KMS-11 (cell line): ENCODE measurements at regions not wholly inside any gene's neighbourhood (a gene's known extent, or its start where the extent isn't known, plus 50 kb on each side); places are given as distances from the start of the nearest gene placed in this dataset.

Experiments
- H2AFZ ChIP-seq: fragments of 200-600 bp; sonication (generic); 2 replicates; pipeline ENCODE4 v1.6.1; 2016; ENCODE audit warnings: antibody characterized with exemption, mixed run types, low read depth
- H3K27ac ChIP-seq: fragments of 200-600 bp; sonication (generic); 2 replicates; pipeline ENCODE4 v1.6.1; 2016; ENCODE audit warnings: mild to moderate bottlenecking, mixed run types
- H3K27me3 ChIP-seq: fragments of 200-600 bp; sonication (generic); 2 replicates; pipeline ENCODE4 v1.6.1; 2017; ENCODE audit warnings: mild to moderate bottlenecking, low read depth, mixed run types, moderate library complexity; ENCODE audit not compliant: insufficient read depth
- H3K36me3 ChIP-seq: fragments of 200-600 bp; sonication (generic); 2 replicates; pipeline ENCODE4 v1.6.1; 2017; ENCODE audit warnings: mild to moderate bottlenecking, mixed run types; ENCODE audit not compliant: insufficient read depth
- H3K4me1 ChIP-seq: fragments of 200-600 bp; sonication (generic); 2 replicates; pipeline ENCODE4 v1.6.1; 2016; ENCODE audit warnings: mild to moderate bottlenecking, low read depth, mixed run types; ENCODE audit not compliant: poor library complexity, severe bottlenecking
- H3K4me2 ChIP-seq: fragments of 200-600 bp; sonication (generic); 2 replicates; pipeline ENCODE4 v1.7.0; 2016; ENCODE audit warnings: mild to moderate bottlenecking, mixed run types
- H3K4me3 ChIP-seq: fragments of 200-600 bp; sonication (generic); IDR thresholded peaks from 2 replicates; pipeline ENCODE4 v1.6.1; 2017; ENCODE audit warnings: low read depth, low read length, mixed read lengths; ENCODE audit not compliant: insufficient read depth
- H3K79me2 ChIP-seq: fragments of 200-600 bp; sonication (generic); 2 replicates; pipeline ENCODE4 v1.6.1; 2016; ENCODE audit warnings: low read depth, mixed run types; ENCODE audit not compliant: insufficient read depth
- H3K9ac ChIP-seq: fragments of 200-600 bp; sonication (generic); 2 replicates; pipeline ENCODE4 v1.6.1; 2016; ENCODE audit warnings: mild to moderate bottlenecking, mixed run types
- H4K20me1 ChIP-seq: fragments of 200-600 bp; sonication (generic); 2 replicates; pipeline ENCODE4 v1.6.1; 2016; ENCODE audit warnings: mild to moderate bottlenecking, mixed run types; ENCODE audit not compliant: insufficient read depth
- TF ChIP-seq, protein P1 (sequence below): fragments of 200-600 bp; sonication (generic); conservative IDR thresholded peaks from 2 replicates; pipeline ENCODE4 v1.6.1; 2017; ENCODE audit warnings: low read depth, mild to moderate bottlenecking, antibody characterized with exemption, low read length, moderate library complexity, mixed read lengths

DNA sequence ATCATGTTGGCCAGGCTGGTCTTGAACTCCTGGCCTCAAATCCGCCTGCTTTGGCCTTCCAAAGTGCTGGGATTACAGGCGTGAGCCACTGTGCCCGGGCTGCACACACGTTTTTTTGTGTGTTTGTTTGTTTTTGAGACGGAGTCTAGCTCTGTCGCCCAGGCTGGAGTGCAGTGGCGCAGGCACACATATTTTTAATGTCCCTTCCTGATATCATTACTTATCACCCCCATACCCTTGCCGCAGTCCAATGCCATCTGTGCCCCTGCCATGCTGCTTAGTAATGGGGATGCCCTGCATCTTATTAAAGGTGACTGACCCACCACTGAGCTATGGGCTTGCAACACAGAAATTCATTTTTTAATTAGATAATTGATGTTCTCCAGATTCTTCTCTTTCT lies 180.7 kb downstream of the TEX36 start:
- Histone ChIP-seq H3K4me1 (no peaks in the 10 kb centered on the region), H4K20me1 (no peaks in the 10 kb centered on the region), H3K79me2 (no peaks in the 10 kb centered on the region), H3K27ac (no peak overlapping the region), H3K36me3 (no peaks in the 10 kb centered on the region), H3K9ac (no peak overlapping the region), H2AFZ (no peak overlapping the region), H3K27me3 (no peaks in the 10 kb centered on the region), H3K4me3 (no peak overlapping the region), H3K4me2 (no peak overlapping the region)
- TF ChIP-seq, protein P1, sequence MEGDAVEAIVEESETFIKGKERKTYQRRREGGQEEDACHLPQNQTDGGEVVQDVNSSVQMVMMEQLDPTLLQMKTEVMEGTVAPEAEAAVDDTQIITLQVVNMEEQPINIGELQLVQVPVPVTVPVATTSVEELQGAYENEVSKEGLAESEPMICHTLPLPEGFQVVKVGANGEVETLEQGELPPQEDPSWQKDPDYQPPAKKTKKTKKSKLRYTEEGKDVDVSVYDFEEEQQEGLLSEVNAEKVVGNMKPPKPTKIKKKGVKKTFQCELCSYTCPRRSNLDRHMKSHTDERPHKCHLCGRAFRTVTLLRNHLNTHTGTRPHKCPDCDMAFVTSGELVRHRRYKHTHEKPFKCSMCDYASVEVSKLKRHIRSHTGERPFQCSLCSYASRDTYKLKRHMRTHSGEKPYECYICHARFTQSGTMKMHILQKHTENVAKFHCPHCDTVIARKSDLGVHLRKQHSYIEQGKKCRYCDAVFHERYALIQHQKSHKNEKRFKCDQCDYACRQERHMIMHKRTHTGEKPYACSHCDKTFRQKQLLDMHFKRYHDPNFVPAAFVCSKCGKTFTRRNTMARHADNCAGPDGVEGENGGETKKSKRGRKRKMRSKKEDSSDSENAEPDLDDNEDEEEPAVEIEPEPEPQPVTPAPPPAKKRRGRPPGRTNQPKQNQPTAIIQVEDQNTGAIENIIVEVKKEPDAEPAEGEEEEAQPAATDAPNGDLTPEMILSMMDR = no peak

DNA sequence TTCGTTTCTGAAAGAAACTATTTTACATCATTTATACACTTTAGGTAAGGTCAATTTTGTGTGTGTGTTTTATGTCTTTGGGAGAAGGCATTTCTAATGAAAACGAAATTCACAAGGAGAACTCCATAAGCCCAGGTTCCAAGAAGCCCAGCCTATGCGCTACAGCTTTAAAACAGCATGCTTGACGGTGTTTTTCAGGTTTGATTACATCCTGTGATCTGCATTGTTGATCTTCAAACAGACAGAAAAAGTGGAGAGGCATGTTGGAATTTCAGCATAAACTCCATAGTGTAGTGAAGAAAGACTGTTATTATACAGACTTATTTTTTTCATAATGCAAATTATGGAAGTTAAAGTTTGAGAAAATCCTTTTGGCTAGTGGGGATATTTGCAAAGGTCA lies 187.6 kb downstream of the TEX36 start:
- no peaks in the 10 kb centered on the region for H3K27me3 ChIP-seq
- TF ChIP-seq, protein P1 = no peak
- no peaks in the 10 kb centered on the region for H3K4me1 ChIP-seq
- H3K27ac ChIP-seq = no peak overlapping the region
- H3K4me2 ChIP-seq = no peak overlapping the region
- H3K4me3 ChIP-seq = no peak overlapping the region
- H2AFZ ChIP-seq = no peak overlapping the region
- no peaks in the 10 kb centered on the region for H3K36me3 ChIP-seq
- no peak overlapping the region for H3K9ac ChIP-seq
- H3K79me2 ChIP-seq = no peaks in the 10 kb centered on the region
- no peaks in the 10 kb centered on the region for H4K20me1 ChIP-seq

DNA sequence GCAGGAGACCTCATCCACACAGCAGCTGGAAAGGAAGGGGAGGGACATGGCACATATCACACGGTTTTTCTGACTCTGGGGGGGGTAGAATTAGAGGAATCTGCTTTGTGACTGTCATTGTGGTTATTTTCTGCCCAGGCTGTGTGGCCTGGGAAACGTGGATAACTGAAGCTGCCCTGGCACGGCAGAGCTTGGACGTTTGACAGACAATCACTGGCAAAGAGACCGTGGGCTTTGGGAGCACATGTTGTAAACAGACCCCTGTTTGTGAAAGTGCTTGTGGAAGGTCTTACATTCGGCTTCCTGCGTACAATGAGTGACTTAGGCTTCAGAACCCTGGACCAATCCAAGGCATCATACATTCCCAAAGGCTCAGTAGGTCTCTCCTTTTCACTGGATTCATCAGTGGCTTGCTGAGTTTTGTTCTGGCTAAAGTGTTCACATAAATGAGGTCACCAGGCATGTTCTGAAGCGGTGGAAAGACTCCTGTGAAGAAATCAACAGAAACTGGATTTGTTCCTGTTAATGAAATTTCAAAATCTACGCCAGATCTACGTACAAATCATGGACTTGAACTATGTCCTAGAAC lies 188.2 kb downstream of the TEX36 start:
- no peak overlapping the region for H3K9ac ChIP-seq
- no peaks in the 10 kb centered on the region for H3K4me1 ChIP-seq
- TF ChIP-seq, protein P1 = no peak
- H2AFZ ChIP-seq = no peak overlapping the region
- no peak overlapping the region for H3K4me2 ChIP-seq
- no peak overlapping the region for H3K4me3 ChIP-seq
- H3K27ac ChIP-seq = no peak overlapping the region
- H3K27me3 ChIP-seq = no peaks in the 10 kb centered on the region
- H4K20me1 ChIP-seq = no peaks in the 10 kb centered on the region
- H3K79me2 ChIP-seq = no peaks in the 10 kb centered on the region
- H3K36me3 ChIP-seq = no peaks in the 10 kb centered on the region

DNA sequence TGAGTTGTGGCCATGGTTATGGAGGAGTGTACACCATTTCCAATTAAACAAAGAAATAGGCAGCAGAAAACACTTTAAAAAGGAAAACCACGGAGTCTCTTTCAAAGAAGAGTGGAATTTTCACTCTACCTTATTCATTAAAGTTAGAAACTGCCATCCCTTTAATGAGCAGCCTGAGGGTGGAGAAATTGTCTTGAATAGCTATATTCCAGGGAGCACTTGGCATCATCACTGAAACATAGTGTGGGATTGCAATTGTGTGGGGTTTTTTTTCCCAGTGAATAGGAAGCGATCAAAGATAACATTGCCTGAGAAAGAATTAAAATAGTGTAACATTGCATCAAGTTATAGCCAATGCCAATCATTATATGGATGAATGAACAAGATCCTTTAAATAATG lies 191.6 kb downstream of the TEX36 start:
- Histone ChIP-seq H3K36me3 (no peaks in the 10 kb centered on the region), H4K20me1 (no peaks in the 10 kb centered on the region), H3K4me1 (no peaks in the 10 kb centered on the region)

More for the DNA sequence above, 191.6 kb downstream of the TEX36 start:
- H3K9ac ChIP-seq = no peak overlapping the region
- TF ChIP-seq, protein P1 = no peak
- no peak overlapping the region for H3K4me2 ChIP-seq
- no peaks in the 10 kb centered on the region for H3K79me2 ChIP-seq
- no peak overlapping the region for H3K4me3 ChIP-seq
- no peaks in the 10 kb centered on the region for H3K27me3 ChIP-seq
- no peak overlapping the region for H2AFZ ChIP-seq
- no peak overlapping the region for H3K27ac ChIP-seq
